ENCODE measurements at regions not wholly inside any gene's neighbourhood (a gene's known extent, or its start where the extent isn't known, plus 50 kb on each side); places are given as distances from the start of the nearest gene placed in this dataset.

GRCh38 chr10:33813415-33813814 is 478.9 kb upstream of the NRP1 start:
- H3K4me1 ChIP-seq: no peaks in the 10 kb centered on the region
- H3K27me3 ChIP-seq: no peaks in the 10 kb centered on the region
- DNase-seq: no peak
- H3K36me3 ChIP-seq: no peaks in the 10 kb centered on the region
- H3K27ac ChIP-seq: no peak overlapping the region
- H3K4me3 ChIP-seq: no peak overlapping the region
- H3K9me3 ChIP-seq: no peaks in the 10 kb centered on the region
- TF ChIP-seq POLR2A (IDR thresholded peaks at IDR 0.05) (no peak), CTCF (IDR thresholded peaks at IDR 0.05) (no peak)

GRCh38 chr10:33812586-33812985 is 478.1 kb upstream of the NRP1 start:
- Histone ChIP-seq H3K27me3 (no peaks in the 10 kb centered on the region), H3K9me3 (no peaks in the 10 kb centered on the region)

GRCh38 chr10:33810986-33811385 is 476.5 kb upstream of the NRP1 start:
- no peak for DNase-seq
- Histone ChIP-seq H3K36me3 (no peaks in the 10 kb centered on the region), H3K27me3 (no peaks in the 10 kb centered on the region), H3K9me3 (no peaks in the 10 kb centered on the region), H3K4me3 (no peak overlapping the region), H3K27ac (no peak overlapping the region), H3K4me1 (no peaks in the 10 kb centered on the region)
- no peak for TF ChIP-seq CTCF (IDR thresholded peaks at IDR 0.05)
- TF ChIP-seq POLR2A (IDR thresholded peaks at IDR 0.05): no peak

More at GRCh38 chr10:33812586-33812985, 478.1 kb upstream of the NRP1 start:
- Histone ChIP-seq H3K4me3 (no peak overlapping the region), H3K4me1 (no peaks in the 10 kb centered on the region), H3K27ac (no peak overlapping the region), H3K36me3 (no peaks in the 10 kb centered on the region)
- no peak for TF ChIP-seq CTCF (IDR thresholded peaks at IDR 0.05)
- TF ChIP-seq POLR2A (IDR thresholded peaks at IDR 0.05): no peak
- DNase-seq: no peak

- Histone ChIP-seq H3K4me1 (no peaks in the 10 kb centered on the region), H3K27me3 (no peaks in the 10 kb centered on the region)
Measured at GRCh38 chr10:33809732-33810131, 475.3 kb upstream of the NRP1 start.

GRCh38 chr10:33808475-33808874 is 474.0 kb upstream of the NRP1 start:
- no peaks in the 10 kb centered on the region for H3K36me3 ChIP-seq
- no peaks in the 10 kb centered on the region for H3K27me3 ChIP-seq
- H3K9me3 ChIP-seq: no peaks in the 10 kb centered on the region
- no peak overlapping the region for H3K27ac ChIP-seq
- no peak for DNase-seq
- TF ChIP-seq POLR2A (IDR thresholded peaks at IDR 0.05): no peak
- no peak for TF ChIP-seq CTCF (IDR thresholded peaks at IDR 0.05)
- H3K4me1 ChIP-seq: no peaks in the 10 kb centered on the region
- H3K4me3 ChIP-seq: no peak overlapping the region

More at GRCh38 chr10:33809732-33810131, 475.3 kb upstream of the NRP1 start:
- Histone ChIP-seq H3K36me3 (no peaks in the 10 kb centered on the region), H3K9me3 (no peaks in the 10 kb centered on the region), H3K4me3 (no peak overlapping the region), H3K27ac (no peak overlapping the region)
- DNase-seq: no peak
- TF ChIP-seq POLR2A (IDR thresholded peaks at IDR 0.05) (no peak), CTCF (IDR thresholded peaks at IDR 0.05) (no peak)
